H1 (cell line): ENCODE measurements at regions not wholly inside any gene's neighbourhood (a gene's known extent, or its start where the extent isn't known, plus 50 kb on each side); places are given as distances from the start of the nearest gene placed in this dataset.

ENCODE experiments used
- CTCF ChIP-seq, 3 experiments: IDR thresholded peaks; 1 replicate in 2 of 3; 2 replicates in 1 of 3; pipeline versions ENCODE4 v1.5.1 to v1.6.1; 2011; ENCODE audit warnings: low read length in 3 of 3, mild to moderate bottlenecking in 3 of 3, inconsistent platforms in 2 of 3, low read depth in 1 of 3, moderate library complexity in 1 of 3; ENCODE audit not compliant: insufficient read depth in 1 of 3; ENCODE audit errors: control extremely low read depth in 1 of 3
- EGR1 ChIP-seq: IDR thresholded peaks from 2 replicates; pipeline ENCODE4 v1.6.1; 2011; ENCODE audit warnings: low read depth, low read length, borderline replicate concordance
- EZH2 ChIP-seq: fragments of 200-600 bp; sonication (generic); IDR thresholded peaks from 2 replicates; pipeline ENCODE4 v1.7.1; 2012; ENCODE audit warnings: low read depth, mild to moderate bottlenecking, moderate library complexity, low read length, inconsistent platforms; ENCODE audit not compliant: severe bottlenecking
- HDAC2 ChIP-seq, 2 experiments: fragments of 300-600 bp in 1 of 2; sonication (generic) in 1 of 2; IDR thresholded peaks; 2 replicates each; pipeline ENCODE4 v1.6.1; 2011 to 2012; ENCODE audit warnings: low read depth in 2 of 2, low read length in 2 of 2, mild to moderate bottlenecking in 2 of 2, moderate library complexity in 2 of 2, borderline replicate concordance in 1 of 2, inconsistent platforms in 1 of 2
- KDM5A ChIP-seq: fragments of 200-600 bp; IDR thresholded peaks from 2 replicates; pipeline ENCODE4 v1.7.1; 2012; ENCODE audit warnings: mild to moderate bottlenecking, low read length, inconsistent platforms, mixed read lengths
- PHF8 ChIP-seq: fragments of 200-600 bp; sonication (generic); conservative IDR thresholded peaks from 2 replicates; pipeline ENCODE4 v1.7.1; 2012; ENCODE audit warnings: low read depth, mild to moderate bottlenecking, inconsistent platforms, low read length, moderate library complexity
- POLR2AphosphoS5 ChIP-seq: IDR thresholded peaks from 2 replicates; pipeline ENCODE4 v1.6.1; 2011; ENCODE audit warnings: low read depth, low read length

- TF ChIP-seq PHF8, result no peak
- no peak for TF ChIP-seq EGR1
- TF ChIP-seq EZH2, result no peak
- no peak for TF ChIP-seq HDAC2 (IDR thresholded peaks at IDR 0.05; ENCODE audit: borderline replicate concordance in 1 of 2, low read depth in 2 of 2, low read length in 2 of 2)
- TF ChIP-seq POLR2AphosphoS5, result no peak
- no peak for TF ChIP-seq KDM5A
- TF ChIP-seq CTCF (IDR thresholded peaks at IDR 0.05; ENCODE audit: control extremely low read depth in 1 of 3, insufficient read depth in 1 of 3, low read depth in 1 of 3, low read length in 3 of 3), result no peak
Observed at GRCh38 chr1:193462629-193463320, 276.4 kb upstream of the B3GALT2 start.
